OCI-LY7 (cell line): ENCODE measurements at regions not wholly inside any gene's neighbourhood (a gene's known extent, or its start where the extent isn't known, plus 50 kb on each side); places are given as distances from the start of the nearest gene placed in this dataset.

Experiments
- BruUV-seq: library from RNA; stranded (reverse); fragments of 400-500 nt; replicated peaks from 2 replicates; lab custom pipeline; 2021; lab: Mats Ljungman, UMichigan
- CTCF ChIA-PET: fragments of 300-600 bp; sonication (Branson Sonifier 250); formaldehyde crosslinking; loops from one replicate; lab custom pipeline; 2022; ENCODE audit warnings: antibody characterized with exemption; ENCODE audit not compliant: unreplicated experiment; lab: Charles Lee
- POLR2A ChIA-PET: fragments of 300-600 bp; sonication (Branson Sonifier 250); formaldehyde crosslinking; loops from one replicate; lab custom pipeline; 2022; ENCODE audit warnings: antibody characterized with exemption; lab: Charles Lee
- DNase-seq: peaks from one replicate; pipeline ENCODE4 v3.0.0-alpha.2; 2015; ENCODE audit warnings: low spot score
- H2AFZ ChIP-seq: fragments of 200-600 bp; sonication (generic), shearing (Covaris generic); 2 replicates; pipeline ENCODE4 v1.6.1; 2014; ENCODE audit warnings: mild to moderate bottlenecking, antibody characterized with exemption, low read length, moderate library complexity
- H3K27ac ChIP-seq: fragments of 200-600 bp; sonication (generic); 2 replicates; pipeline ENCODE4 v1.5.1; 2014; ENCODE audit warnings: mixed run types, low read depth, mild to moderate bottlenecking, moderate library complexity, low read length, inconsistent platforms; ENCODE audit not compliant: poor library complexity, severe bottlenecking
- H3K36me3 ChIP-seq: fragments of 200-600 bp; sonication (generic); 2 replicates; pipeline ENCODE4 v1.6.1; 2014; ENCODE audit warnings: mild to moderate bottlenecking, antibody characterized with exemption, low read length, moderate library complexity, mixed read lengths; ENCODE audit not compliant: insufficient read depth
- H3K4me1 ChIP-seq: fragments of 200-600 bp; sonication (generic); 2 replicates; pipeline ENCODE4 v1.5.1; 2014; ENCODE audit warnings: mild to moderate bottlenecking, low read length; ENCODE audit not compliant: insufficient read depth, poor library complexity, severe bottlenecking
- H3K4me2 ChIP-seq: fragments of 200-600 bp; sonication (generic); 2 replicates; pipeline ENCODE4 v1.6.1; 2014; ENCODE audit warnings: mild to moderate bottlenecking, low read length
- H3K4me3 ChIP-seq: fragments of 200-600 bp; sonication (generic); 2 replicates; pipeline ENCODE4 v1.5.1; 2014; ENCODE audit warnings: mild to moderate bottlenecking, low read depth, low read length; ENCODE audit not compliant: poor library complexity, severe bottlenecking
- H3K79me2 ChIP-seq: fragments of 200-600 bp; sonication (generic); 2 replicates; pipeline ENCODE4 v1.6.1; 2016; ENCODE audit warnings: low read depth, mild to moderate bottlenecking, low read length, moderate library complexity, mixed read lengths; ENCODE audit not compliant: insufficient read depth
- H3K9me2 ChIP-seq: fragments of 200-600 bp; sonication (generic); 2 replicates; pipeline ENCODE4 v1.6.1; 2016; ENCODE audit warnings: mild to moderate bottlenecking, low read length, mixed read lengths; ENCODE audit not compliant: insufficient read depth
- H3K9me3 ChIP-seq: fragments of 200-600 bp; sonication (generic); 2 replicates; pipeline ENCODE4 v1.6.1; 2014; ENCODE audit warnings: mild to moderate bottlenecking, mixed run types, low read length, mixed read lengths
- H4K20me1 ChIP-seq: fragments of 200-600 bp; sonication (generic); 2 replicates; pipeline ENCODE4 v1.6.1; 2014; ENCODE audit warnings: mild to moderate bottlenecking, antibody characterized with exemption, low read length, moderate library complexity, mixed read lengths; ENCODE audit not compliant: insufficient read depth
- CTCF ChIP-seq: fragments of 200-600 bp; sonication (generic); conservative IDR thresholded peaks from 2 replicates; pipeline ENCODE4 v1.5.1; 2014; ENCODE audit warnings: mild to moderate bottlenecking, antibody characterized with exemption, low read length, moderate library complexity, mixed read lengths
- EZH2phosphoT487 ChIP-seq: fragments of 200-600 bp; sonication (generic); IDR thresholded peaks from 2 replicates; pipeline ENCODE4 v1.6.1; 2018; ENCODE audit warnings: low read depth, borderline replicate concordance, mild to moderate bottlenecking, mixed run types, antibody characterized with exemption, low read length, moderate library complexity, mixed read lengths
- intact Hi-C: fragments of 100-400 bp; cut with micrococcal nuclease; formaldehyde crosslinking; loops from one replicate; pipeline ENCODE4 v1.10.0; 2022; ENCODE audit not compliant: unreplicated experiment

GRCh38 chr7:24108906-24109376 is 175.0 kb upstream of the NPY start:
- Histone ChIP-seq H3K9me3 (no peaks in the 10 kb centered on the region), H2AFZ (no peak overlapping the region), H3K9me2 (no peaks in the 10 kb centered on the region), H3K27ac (no peak overlapping the region), H3K79me2 (no peaks in the 10 kb centered on the region), H3K4me3 (no peak overlapping the region), H3K36me3 (no peaks in the 10 kb centered on the region), H3K4me1 (no peaks in the 10 kb centered on the region), H4K20me1 (no peaks in the 10 kb centered on the region), H3K4me2 (no peak overlapping the region)
- no TSS peak for BruUV-seq
- DNase-seq, result no peak
- ChIA-PET CTCF (no interaction called here), POLR2A (no interaction called here)
- no peak for TF ChIP-seq EZH2phosphoT487
- TF ChIP-seq CTCF, result no peak
- intact Hi-C loops, result no loop called here

GRCh38 chr7:24110056-24110455 is 173.9 kb upstream of the NPY start:
- BruUV-seq, result no TSS peak

More at GRCh38 chr7:24110056-24110455, 173.9 kb upstream of the NPY start:
- DNase-seq, result no peak
- Histone ChIP-seq H3K9me2 (no peaks in the 10 kb centered on the region), H3K36me3 (no peaks in the 10 kb centered on the region), H3K4me1 (no peaks in the 10 kb centered on the region), H3K4me3 (no peak overlapping the region), H3K4me2 (no peak overlapping the region), H3K79me2 (no peaks in the 10 kb centered on the region), H3K27ac (no peak overlapping the region), H4K20me1 (no peaks in the 10 kb centered on the region), H3K9me3 (no peaks in the 10 kb centered on the region), H2AFZ (no peak overlapping the region)
- POLR2A ChIA-PET, result no interaction called here
- CTCF ChIA-PET, result no interaction called here
- no peak for TF ChIP-seq EZH2phosphoT487
- no peak for TF ChIP-seq CTCF
- intact Hi-C loops, result no loop called here
